CD4-positive, alpha-beta T cell treated with Interleukin-21 for 1 hour (primary cell): ENCODE measurements at regions not wholly inside any gene's neighbourhood (a gene's known extent, or its start where the extent isn't known, plus 50 kb on each side); places are given as distances from the start of the nearest gene placed in this dataset.
A peak's percentile ranks its signal among the peaks of the same experiment; 100 is the strongest.

Source experiments
- DNase-seq: peaks from one replicate; pipeline ENCODE4 v3.0.0-alpha.2; 2020

DNA sequence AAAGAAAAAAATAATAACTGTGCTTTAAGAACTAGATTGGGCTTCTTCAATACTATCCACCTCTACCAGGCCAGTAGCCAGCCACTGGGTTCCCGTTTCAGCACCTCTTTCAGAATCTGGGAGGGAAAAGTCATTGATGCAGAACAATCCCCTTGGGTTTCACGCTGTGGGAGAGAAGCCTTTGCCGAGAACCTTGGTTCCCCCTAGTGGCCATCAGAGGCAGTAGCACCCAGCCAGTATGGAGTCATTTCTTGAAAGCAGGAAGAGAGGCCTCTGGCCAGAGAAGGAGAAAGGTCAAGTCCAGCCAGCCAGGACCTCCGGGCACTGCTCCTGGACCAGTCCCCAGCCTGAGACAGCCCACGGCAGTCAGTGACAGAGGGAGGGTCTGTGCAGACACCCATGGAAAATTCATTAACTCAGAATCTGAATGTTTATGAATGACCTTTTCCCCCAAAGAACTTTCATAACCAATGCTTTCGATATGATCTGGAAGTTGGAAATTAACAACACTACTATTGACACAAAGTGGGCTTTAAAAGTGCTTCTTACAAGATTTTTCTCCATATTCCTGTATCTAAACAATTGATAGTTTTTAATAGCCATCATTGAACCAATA is 51.2 kb upstream of the CDH5 start:
- DNase-seq: peak; percentile 51

DNA sequence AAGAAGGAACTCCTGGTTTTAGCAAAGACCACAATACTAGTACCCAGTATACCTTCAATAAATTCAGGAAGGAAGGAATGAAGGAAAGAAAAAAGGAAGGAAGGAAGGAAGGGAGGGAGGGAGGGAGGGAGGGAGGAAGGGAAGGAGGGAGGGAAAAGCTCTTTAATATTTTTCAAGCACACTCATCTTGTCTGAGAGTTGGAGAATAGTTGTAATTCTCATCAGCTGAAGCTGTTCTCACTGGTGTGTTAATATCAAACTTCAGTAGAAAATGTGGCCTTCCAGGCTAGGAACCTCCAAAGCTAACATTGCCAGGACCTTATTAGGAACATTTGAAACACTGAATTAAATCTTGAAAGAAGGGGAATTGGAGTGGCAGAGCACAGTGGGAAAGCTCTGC is 55.2 kb upstream of the CDH5 start:
- no peak for DNase-seq

DNA sequence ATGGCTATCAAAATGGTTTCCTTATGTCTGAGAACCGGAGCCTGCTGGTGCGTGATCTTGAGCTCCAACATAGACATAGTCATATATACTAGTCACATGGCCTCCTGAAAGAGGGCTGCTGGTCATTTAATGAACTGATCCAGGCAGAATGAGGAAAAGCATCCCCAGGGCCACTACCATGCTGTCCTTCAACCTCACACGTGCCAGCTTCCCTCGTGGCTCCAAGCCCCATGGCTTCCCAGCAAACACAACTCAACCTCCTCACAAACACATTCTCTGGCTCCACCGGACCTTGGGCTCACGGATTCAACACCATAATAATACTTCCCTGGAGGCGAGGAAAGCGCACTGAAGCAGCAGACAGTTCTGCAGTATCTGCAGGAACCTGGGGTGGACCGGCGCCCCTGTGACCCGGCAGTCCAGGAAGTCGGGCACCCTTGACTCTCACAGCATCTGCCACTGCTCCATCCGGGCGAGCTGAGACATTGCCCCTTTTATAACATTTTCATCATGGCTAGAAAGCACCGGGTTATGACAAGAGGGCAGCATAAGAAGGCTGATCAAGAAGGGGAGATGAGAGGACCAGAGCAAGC is 57.2 kb upstream of the CDH5 start:
- DNase-seq: no peak

DNA sequence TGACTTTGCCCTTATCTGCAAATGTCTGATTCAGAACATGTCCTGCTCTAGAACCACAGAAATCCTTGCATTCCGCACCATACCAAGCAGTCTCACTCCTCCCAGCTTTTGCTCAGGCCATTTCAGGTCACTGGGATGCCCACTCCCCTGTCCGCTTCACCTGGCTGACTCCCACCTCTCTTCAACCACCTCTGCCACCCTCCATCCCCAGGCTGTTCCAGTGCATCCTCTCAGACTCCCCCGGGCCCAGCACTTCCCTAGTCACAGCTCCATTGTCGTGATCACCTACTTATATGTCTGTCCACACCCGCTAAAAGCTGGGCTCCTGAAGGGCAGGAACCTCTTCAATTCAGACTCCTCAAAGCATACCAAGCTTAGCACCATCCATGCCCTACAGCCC is 58.4 kb upstream of the CDH5 start:
- no peak for DNase-seq

DNA sequence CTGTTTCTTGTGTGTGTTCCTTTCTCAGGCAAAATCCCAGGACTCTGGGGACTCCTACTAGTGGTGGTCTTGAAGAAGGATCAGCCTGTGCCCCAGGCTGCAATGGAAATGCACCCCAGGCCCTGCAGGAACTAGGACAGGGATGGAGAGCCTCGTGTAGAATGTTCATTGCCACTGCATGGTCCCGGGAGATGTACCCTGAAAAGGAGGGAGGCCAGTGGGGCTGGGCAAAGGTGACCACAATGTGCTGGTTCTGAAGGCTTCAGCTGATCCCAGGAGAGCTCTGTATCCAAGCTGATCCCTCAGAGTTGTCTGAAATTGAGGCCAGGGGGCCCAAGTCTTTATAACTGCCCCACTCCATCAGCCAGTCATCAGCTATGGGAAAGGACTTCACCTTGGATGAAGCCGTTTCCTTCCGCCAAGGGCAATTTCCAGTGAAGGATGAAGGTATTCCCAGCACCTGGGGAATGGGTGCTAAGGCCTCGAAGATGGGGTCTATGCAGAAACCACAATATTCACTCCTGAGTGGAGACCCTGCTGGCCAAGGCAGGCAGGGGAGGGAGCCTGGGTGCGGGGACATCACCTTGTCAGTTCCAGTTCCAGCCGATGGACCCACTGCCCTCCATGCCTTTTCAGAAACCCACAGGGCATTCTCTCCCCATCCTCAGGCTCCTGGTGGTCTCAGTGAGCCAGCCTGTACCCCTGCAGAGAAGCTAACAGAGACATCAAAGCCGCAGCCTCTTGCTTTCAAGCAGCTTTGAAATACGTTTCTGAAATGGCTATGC is 59.9 kb upstream of the CDH5 start:
- no peak for DNase-seq

DNA sequence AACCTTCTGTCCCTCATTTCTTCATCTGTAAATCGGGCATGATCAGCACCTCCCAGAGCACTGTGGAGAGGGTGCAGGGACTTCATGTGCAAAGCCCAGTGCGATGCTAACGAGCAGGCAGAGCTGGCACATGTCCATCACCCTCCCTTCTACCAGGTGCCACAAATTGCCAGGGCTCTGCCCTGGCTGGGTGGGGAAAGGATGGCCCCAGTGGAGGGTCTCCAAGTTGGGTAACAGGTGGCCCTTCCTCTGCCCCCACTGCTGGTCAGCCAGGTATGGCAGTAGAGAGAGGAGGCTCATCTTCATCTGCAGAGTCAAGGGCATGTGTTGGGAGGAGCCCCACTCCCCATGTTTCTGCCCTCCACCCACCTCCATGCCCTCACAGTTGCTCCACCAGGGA is 61.5 kb upstream of the CDH5 start:
- DNase-seq: no peak

DNA sequence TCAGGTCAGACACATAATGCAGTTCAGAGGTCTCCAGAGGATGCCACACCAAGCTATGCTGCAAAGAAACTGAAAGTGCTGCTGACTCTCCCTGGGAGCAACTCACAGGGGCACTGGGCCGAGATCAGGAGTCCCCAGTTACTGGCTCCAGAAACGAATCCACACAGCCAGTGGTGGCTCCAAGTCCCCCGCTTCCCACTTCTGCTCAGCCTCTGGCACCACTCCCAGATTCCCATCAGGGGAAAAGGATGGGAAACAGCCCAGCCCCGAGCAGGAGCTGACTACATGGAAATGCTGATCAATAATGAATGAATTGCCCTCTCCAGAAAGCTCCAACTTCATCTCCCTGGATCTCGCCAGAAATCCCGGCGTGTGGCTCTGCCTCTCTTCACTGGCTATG is 62.3 kb upstream of the CDH5 start:
- DNase-seq: no peak

DNA sequence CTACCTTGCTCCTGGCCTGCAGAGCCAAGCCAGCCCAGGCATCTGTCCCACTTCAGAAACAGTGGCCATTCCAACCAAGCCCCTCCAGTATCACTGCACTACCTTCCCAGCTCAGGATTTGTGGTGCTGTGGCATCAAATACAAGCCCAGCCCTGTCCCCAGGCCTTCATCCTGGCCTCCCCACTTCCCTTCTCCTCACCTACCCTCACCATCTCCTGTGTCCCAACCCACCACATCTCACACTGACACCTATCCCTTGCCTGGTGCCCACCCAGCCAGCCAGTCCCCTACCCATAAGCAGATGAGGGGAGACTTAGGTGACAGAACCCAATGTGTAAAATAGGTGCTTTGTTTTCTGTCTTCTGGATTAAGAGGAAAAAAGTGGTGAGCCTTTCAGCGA is 66.0 kb upstream of the CDH5 start:
- no peak for DNase-seq

DNA sequence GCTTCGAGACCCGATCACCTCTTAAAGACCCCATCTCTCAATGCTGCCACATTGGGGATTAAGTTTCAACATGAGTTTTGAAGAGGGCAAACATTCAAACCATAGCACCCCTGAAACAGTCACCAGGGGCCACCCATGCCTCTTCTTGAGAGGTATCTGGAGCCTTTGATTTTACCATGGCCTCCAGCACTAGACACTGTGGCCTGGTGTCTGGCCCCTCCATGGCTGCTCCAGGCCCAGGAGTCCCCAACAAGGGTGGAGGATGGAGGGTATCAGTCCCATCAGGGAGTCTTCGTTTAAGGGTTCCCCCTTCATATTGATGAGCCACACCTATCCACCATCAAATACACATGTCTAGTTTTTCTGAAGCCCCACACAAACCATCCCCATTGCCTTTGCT is 66.5 kb upstream of the CDH5 start:
- DNase-seq: no peak

DNA sequence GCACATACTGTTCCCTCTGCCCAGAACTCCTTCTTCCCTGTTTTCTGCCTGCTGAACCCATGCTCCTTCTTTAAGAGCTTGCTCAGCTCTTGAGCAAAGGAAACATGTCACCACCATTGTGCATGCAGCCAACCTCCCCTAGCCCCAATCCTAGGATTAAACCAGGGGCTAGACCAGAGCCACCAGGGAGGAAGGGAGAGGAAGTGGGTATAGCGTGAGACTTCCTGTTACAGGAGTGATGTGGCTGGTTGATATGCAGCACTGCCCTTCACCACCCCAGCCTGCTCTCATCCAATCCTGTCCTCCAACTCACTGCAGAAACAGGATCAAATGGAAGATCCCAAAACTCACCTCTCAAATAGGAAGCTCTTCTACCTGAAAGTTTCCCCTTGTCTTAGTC is 67.1 kb upstream of the CDH5 start:
- no peak for DNase-seq

DNA sequence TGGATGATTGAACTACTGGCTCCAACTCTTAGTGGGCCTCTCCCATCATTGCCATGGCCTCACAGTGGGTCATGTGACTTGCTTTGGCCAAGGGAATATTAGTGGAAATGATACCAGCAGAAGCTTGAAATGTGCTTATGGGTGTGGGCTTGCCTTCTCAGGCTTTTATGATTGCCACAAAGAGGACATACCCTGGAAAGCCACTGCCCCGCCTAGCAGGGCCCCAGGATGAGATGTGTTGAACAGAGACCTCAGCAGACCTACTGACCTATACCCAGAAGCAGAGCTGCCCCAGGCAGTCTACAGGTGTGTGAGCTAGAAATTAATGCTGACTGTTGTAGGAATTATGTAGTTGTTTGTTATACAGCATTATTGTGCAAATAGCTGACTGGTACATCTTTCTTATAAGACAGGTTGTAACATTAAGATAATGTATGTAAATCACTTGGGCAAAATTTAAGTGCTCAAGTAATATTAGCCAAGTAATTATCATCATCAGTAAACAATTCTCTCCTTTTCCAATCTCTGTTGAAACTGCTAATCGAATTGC is 67.8 kb upstream of the CDH5 start:
- no peak for DNase-seq

DNA sequence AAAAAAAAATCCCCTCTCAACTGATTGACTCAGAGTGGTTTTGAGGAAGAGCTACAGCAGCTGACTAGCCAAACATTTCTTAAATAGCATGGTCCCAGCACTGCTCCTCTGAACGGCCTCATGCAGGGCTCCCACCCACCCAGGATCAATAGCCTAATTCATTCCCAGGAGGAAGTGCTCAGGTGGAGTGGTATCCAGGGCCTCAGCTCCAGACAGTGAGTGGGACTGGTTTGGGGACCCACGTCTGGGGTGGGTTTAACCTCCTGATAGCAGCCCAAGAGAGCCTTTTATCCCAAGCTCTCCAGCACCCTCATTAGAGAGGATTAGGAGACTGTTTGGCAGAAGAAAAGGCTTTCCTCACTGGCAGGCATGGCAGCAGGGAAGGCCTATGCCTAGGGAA is 68.5 kb upstream of the CDH5 start:
- no peak for DNase-seq

DNA sequence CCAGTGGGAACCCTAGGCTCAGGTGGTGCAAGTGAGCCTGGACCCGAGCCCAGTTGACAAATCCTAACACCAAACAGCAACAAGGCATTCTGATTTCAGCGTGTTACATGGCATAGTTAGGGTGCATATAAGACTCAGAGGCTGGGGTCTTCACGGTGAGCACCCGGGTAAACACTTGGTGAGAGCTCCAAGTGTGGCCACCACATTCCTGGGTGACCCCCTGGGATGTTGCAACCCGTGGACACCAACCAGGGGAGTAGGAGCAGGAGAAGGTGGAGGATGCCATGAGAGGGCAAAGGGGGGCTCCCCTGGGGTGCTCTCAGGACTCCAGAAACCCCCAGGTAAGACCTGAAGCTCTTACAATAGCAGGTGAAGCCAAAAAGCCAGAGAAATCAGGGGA is 69.9 kb upstream of the CDH5 start:
- DNase-seq: no peak

DNA sequence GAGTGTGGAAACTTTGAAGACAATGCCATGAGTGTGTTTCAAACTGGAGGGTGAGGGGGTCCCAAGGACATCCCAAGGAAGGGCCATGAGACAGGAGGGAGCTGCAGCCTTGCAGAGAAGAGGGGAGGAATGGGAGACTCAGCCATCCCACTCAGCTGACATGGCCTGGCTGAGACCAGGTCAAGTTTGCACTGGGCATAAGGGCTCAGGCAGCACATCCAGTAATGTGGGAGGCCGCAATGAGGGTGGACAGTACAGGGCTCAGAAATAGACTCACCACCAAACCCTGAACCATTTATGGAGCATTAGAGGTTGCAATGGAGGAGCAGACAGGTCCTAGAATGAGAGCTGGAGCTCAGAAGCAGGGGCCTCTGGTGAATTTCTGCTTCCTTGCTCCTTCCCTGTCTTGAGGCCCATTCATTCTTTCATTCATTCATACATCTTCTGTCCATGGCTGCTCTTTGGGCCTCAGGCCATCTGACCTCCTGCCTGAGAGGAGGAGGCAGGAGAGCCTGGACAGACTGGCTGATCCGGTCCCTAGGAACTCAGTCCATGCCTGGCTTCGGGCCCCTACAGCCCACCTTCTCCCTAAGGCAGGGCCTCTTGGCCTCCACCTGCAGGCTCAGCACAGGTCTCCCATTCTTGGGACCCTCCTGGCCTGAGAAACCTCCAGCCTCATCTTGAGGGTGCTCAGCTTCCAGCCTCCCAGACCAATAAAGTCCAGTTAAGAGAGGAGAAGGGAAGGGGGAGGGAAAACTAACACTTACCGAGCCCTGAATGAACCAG is 70.5 kb upstream of the CDH5 start:
- no peak for DNase-seq

DNA sequence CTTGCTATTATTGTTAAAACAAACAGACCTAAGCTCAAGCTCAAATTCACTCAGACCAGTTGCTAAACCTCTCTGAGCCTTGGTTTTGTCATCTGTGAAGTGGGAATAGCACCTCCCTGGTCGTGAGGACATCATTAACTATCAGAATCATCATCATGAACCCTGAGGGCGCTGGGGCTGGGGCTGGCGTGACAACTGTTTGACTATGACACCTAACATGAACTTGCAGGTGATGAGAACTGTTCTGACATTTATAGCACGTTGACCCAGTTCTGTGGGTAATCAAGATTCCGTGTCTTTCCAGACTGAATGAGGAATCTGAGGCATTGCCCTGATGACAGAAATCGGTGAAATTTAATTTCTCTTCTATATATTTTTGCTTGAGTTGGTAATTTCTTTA is 71.3 kb upstream of the CDH5 start:
- no peak for DNase-seq

DNA sequence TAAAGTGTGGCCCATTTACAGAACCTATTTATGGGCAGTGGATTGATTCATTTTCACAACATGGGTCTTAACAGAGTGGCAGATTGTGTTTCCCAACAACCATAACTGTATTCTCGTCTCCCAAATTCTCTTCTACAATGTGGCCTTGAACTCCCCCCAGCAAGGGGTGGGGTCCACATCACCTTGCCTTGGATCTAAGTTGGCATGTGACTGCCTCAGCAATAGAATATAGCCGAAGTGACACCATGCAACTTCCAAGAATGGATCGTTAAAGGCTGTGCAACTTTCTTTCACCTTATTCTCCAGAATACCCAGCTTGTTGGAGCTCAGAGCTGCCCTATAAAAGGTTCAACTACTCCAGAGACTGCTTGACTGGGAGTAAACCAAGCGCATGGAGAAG is 72.0 kb upstream of the CDH5 start:
- no peak for DNase-seq

DNA sequence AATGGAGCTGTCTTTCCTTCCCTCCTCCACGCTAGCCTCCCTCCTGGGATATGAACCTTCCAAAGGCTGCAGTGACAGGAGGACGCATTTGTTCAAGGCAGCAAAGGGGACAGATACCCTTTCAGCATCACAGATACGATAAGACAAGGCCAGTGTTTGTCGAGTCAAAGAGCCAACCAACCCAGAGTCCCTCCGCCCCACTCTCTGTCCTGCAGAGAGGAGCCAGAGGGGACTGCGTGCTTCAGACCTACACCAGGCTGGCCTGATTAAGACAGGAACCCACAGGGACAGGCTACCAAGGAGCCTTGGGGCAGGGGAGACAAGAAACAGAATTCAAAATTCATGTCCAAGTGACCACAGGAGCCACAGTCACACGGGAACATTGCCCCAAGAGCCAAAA is 72.6 kb upstream of the CDH5 start:
- no peak for DNase-seq

DNA sequence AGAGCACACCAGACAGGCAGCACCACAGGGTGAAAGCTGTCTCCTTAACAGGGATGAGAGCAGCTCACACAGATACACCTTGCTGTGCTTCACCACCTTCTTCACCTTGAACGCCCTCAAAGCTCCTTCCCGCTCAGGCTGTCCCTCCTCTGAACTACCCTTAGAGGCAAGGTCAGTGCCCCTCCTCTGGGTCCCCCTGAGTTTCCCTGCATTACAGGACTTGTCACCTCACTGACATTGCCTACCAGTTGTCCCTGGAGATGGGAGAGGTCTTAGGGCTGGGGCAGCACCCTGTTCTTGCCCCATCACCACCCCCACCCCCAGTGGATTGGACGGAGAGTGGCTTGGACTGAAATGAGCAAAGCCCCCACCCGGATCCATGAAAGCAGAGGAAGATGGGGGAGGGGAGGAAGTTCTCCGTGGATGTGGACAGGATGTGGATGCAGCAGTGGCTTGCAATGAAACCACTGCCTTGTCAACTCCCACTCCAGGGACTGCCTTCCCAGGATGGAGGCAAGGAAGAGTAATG is 73.2 kb upstream of the CDH5 start:
- DNase-seq: no peak

DNA sequence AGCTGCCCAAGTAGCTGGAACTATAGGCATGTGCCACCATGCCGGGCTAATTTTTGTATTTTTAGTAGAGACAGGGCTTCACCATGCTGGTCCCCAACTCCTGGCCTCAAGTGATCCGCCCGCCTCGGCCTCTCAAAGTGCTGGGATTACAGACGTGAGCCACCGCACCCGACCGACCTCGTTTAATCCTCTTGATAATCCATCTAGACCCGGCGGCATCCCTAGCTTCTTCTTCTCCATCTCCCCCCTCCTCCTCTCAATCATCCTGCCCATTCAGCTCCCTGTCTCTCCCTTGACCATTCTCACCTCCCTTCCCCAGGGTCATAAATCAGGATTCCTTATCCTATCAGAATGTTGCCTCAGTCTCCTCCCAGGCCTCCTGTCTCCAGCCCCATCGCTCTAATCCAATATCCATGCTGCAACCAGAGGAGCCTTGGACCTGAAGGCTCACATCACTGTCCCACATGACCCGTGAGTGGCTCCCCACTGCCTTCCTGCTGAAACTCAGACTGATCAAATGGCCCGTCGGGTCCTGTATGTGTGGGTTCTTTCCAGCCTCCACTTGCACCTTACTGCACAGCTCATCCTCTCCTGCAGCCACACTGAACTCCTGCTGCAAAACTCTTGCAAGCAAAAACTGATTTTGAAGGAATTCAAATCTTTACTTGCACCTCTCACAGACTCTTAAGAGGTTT is 74.1 kb upstream of the CDH5 start:
- DNase-seq: no peak

DNA sequence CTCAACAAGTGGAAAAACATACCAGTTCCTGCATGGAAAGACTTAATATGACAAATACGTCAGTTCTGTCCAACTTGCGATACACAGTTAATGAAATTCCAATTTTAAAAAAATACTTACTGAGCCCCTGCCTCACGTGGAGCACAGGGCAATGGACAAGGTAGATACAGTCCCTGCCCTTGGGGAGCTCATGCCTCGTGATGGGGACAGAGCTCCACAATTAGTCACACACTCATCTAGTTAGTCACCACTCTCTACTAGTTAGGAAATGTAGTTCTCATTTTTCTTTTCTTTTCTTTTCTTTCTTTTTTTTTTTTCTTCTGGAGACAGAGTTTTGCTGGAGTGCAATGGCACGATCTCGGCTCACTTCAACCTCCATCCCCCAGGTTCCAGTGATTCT is 74.7 kb upstream of the CDH5 start:
- DNase-seq: no peak

DNA sequence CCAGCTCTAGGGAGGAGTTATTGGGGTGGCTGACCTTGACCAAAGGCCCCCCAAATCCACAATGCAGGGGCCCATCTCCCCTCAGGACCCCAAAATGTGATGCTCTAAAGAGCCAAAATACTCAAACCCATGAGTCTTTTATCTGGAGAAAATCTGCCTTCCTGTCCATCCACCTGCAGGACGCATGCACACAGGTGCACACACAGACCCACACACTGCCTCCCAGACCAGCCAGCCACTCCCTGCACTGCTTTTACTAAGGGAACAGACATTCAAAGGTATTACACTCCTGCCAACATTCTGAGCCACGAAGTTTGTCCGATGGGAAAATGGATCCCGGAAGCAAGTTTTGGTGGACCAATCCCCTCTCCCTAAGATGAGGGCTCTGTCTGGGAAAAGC is 76.1 kb upstream of the CDH5 start:
- no peak for DNase-seq

DNA sequence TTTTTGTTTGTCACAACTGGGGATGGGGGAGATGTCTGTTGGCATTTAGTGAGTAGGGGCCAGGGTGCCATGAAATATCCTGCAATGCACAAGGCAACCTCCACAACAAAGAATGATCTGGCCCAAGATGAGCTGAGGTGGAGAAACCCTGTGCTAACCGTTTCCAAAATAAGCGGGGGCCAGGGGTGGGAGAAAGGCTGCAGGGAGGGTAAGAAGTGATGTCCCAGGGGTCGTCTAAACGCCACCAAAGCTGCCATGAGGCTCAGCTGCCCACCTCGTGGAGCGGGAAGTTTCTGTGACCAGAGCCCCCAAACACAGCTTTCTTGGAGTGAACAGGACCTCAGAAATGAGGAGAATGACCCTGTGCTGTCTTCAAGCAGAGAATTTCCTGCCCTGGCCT is 76.5 kb upstream of the CDH5 start:
- no peak for DNase-seq
